Loucy (cell line): ENCODE measurements at regions not wholly inside any gene's neighbourhood (a gene's known extent, or its start where the extent isn't known, plus 50 kb on each side); places are given as distances from the start of the nearest gene placed in this dataset.

Experiments
- H2AFZ ChIP-seq: fragments of 200-600 bp; sonication (generic); 2 replicates; pipeline ENCODE4 v1.6.0; 2016; ENCODE audit warnings: antibody characterized with exemption, mild to moderate bottlenecking, low read length, moderate library complexity
- H3F3A ChIP-seq: fragments of 200-600 bp; 2 replicates; pipeline ENCODE4 v1.6.0; 2016; ENCODE audit warnings: antibody characterized with exemption, low read depth, mild to moderate bottlenecking
- H3K27me3 ChIP-seq: fragments of 200-600 bp; sonication (generic); 2 replicates; pipeline ENCODE4 v1.6.1; 2014; ENCODE audit warnings: low read length, mild to moderate bottlenecking; ENCODE audit not compliant: insufficient read depth, poor library complexity, severe bottlenecking
- H3K36me3 ChIP-seq: fragments of 200-600 bp; sonication (generic); 2 replicates; pipeline ENCODE4 v1.6.1; 2016; ENCODE audit warnings: low read length; ENCODE audit not compliant: insufficient read depth
- H3K4me1 ChIP-seq: fragments of 200-600 bp; sonication (generic); 2 replicates; pipeline ENCODE4 v1.5.1; 2014; ENCODE audit warnings: low read length, mild to moderate bottlenecking; ENCODE audit not compliant: insufficient read depth, poor library complexity, severe bottlenecking
- H3K4me2 ChIP-seq: fragments of 200-600 bp; sonication (generic); 2 replicates; pipeline ENCODE4 v1.6.0; 2014; ENCODE audit warnings: antibody characterized with exemption, low read length, low read depth, mild to moderate bottlenecking; ENCODE audit not compliant: poor library complexity, severe bottlenecking
- H3K4me3 ChIP-seq: fragments of 200-600 bp; sonication (generic); 2 replicates; pipeline ENCODE4 v1.5.1; 2014; ENCODE audit warnings: low read length, mild to moderate bottlenecking, mixed read lengths; ENCODE audit not compliant: poor library complexity, severe bottlenecking
- H3K79me2 ChIP-seq: fragments of 200-600 bp; sonication (generic); 2 replicates; pipeline ENCODE4 v1.6.1; 2014; ENCODE audit warnings: low read length; ENCODE audit not compliant: insufficient read depth
- H3K9ac ChIP-seq: fragments of 200-600 bp; sonication (generic); 2 replicates; pipeline ENCODE4 v1.6.0; 2014; ENCODE audit warnings: mild to moderate bottlenecking, low read depth, low read length, moderate library complexity; ENCODE audit not compliant: poor library complexity, severe bottlenecking
- H3K9me2 ChIP-seq: fragments of 200-600 bp; sonication (generic); replicated peaks from 2 replicates; pipeline ENCODE4 v1.6.1; 2016; ENCODE audit warnings: low read depth, low read length, mixed read lengths
- H3K9me3 ChIP-seq: fragments of 200-600 bp; sonication (generic); 2 replicates; pipeline ENCODE4 v1.6.1; 2014; ENCODE audit warnings: mild to moderate bottlenecking, antibody characterized with exemption, low read length, low read depth; ENCODE audit not compliant: insufficient read depth
- H4K20me1 ChIP-seq: fragments of 200-600 bp; sonication (generic); 2 replicates; pipeline ENCODE4 v1.6.0; 2014; ENCODE audit warnings: antibody characterized with exemption, low read length, mild to moderate bottlenecking; ENCODE audit not compliant: insufficient read depth, poor library complexity, severe bottlenecking
- CTCF ChIP-seq: fragments of 200-600 bp; sonication (generic); conservative IDR thresholded peaks from 2 replicates; pipeline ENCODE4 v1.5.1; 2014; ENCODE audit warnings: mild to moderate bottlenecking, antibody characterized with exemption, low read length
- EZH2phosphoT487 ChIP-seq: fragments of 200-600 bp; IDR thresholded peaks from 2 replicates; pipeline ENCODE4 v1.6.1; 2018; ENCODE audit warnings: antibody characterized with exemption, mild to moderate bottlenecking, moderate library complexity, borderline replicate concordance

DNA sequence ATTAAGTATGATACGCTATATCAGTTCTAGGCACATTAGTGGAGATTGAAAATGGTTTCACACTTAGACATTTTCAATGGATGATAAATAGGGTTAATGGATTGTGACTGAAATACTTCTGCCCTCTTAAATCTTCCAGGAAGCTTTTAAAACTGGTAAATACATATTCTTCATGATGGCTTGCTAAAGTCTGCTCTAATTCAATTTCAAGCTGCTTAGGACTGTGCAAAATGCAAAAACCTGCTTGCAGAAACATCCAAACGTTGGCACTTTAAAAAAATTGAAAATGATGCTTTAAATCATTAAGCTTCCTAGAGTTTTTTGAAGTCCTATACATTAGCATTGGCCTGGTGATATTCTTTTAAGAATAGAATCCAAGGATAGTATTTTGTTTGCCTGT is 214.8 kb upstream of the FSHR start:
- H3K9ac ChIP-seq: no peak overlapping the region
- no peaks in the 10 kb centered on the region for H3K36me3 ChIP-seq
- no peak overlapping the region for H3K4me2 ChIP-seq
- no peaks in the 10 kb centered on the region for H4K20me1 ChIP-seq
- TF ChIP-seq EZH2phosphoT487 (no peak), CTCF (no peak)
- no peaks in the 10 kb centered on the region for H3K9me3 ChIP-seq
- no peaks in the 10 kb centered on the region for H3K9me2 ChIP-seq
- no peaks in the 10 kb centered on the region for H3F3A ChIP-seq
- no peaks in the 10 kb centered on the region for H3K4me1 ChIP-seq
- no peaks in the 10 kb centered on the region for H3K79me2 ChIP-seq
- H2AFZ ChIP-seq: no peak overlapping the region
- H3K4me3 ChIP-seq: no peak overlapping the region
- no peaks in the 10 kb centered on the region for H3K27me3 ChIP-seq

DNA sequence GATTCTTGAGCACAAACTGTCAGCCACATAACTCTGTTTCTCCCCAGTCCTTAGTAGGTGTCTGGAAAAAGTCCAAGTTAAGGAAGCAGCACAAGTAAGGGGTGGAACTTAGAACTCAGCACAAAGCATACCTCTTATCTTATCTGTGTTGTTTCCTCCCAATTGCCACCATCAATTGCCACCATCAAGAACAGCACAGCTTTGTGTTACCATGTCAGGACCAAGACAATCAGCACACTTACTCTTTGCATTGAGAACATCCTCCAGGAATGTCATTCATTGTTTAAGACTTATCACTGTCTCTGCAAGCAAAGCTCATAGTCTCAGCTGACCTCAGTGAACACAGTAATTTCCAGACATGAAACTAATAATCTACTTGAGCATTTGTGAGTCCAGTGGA is 212.7 kb upstream of the FSHR start:
- Histone ChIP-seq H2AFZ (no peak overlapping the region), H3K9me2 (no peaks in the 10 kb centered on the region), H3K27me3 (no peaks in the 10 kb centered on the region), H3K4me1 (no peaks in the 10 kb centered on the region), H3K36me3 (no peaks in the 10 kb centered on the region), H3F3A (no peaks in the 10 kb centered on the region), H3K4me3 (no peak overlapping the region), H3K9ac (no peak overlapping the region), H3K9me3 (no peaks in the 10 kb centered on the region), H3K79me2 (no peaks in the 10 kb centered on the region), H4K20me1 (no peaks in the 10 kb centered on the region), H3K4me2 (no peak overlapping the region)
- TF ChIP-seq CTCF: no peak
- TF ChIP-seq EZH2phosphoT487: no peak

- Histone ChIP-seq H4K20me1 (no peaks in the 10 kb centered on the region), H3K27me3 (no peaks in the 10 kb centered on the region), H3K9me3 (no peaks in the 10 kb centered on the region), H3K9ac (no peak overlapping the region), H3F3A (no peaks in the 10 kb centered on the region), H3K9me2 (no peaks in the 10 kb centered on the region), H3K79me2 (no peaks in the 10 kb centered on the region), H3K4me2 (no peak overlapping the region), H3K4me1 (no peaks in the 10 kb centered on the region), H3K36me3 (no peaks in the 10 kb centered on the region), H2AFZ (no peak overlapping the region), H3K4me3 (no peak overlapping the region)
- TF ChIP-seq CTCF: no peak
- TF ChIP-seq EZH2phosphoT487: no peak
These were observed 206.1 kb upstream of the FSHR start for GRCh38 chr2:49360407-49360767.
